ENCODE measurements at regions not wholly inside any gene's neighbourhood (a gene's known extent, or its start where the extent isn't known, plus 50 kb on each side); places are given as distances from the start of the nearest gene placed in this dataset.
A peak's percentile ranks its signal among the peaks of the same experiment; 100 is the strongest.

GRCh38 chr2:217691920-217692666 is 310.7 kb downstream of the TNS1 start:
- Histone ChIP-seq H3K27me3 (no peaks in the 10 kb centered on the region), H3K27ac (no peak overlapping the region), H3K9me3 (ENCODE audit: low read depth) (no peaks in the 10 kb centered on the region), H3K4me3 (no peak overlapping the region), H3K36me3 (no peaks in the 10 kb centered on the region), H3K4me1 (ENCODE audit: low read depth) (no peaks in the 10 kb centered on the region)
- DNase-seq (ENCODE audit: low read depth in 1 of 2, low spot score in 1 of 2) = peak in 1 of 2 donors; percentile 25
- no peak for TF ChIP-seq CTCF (IDR thresholded peaks at IDR 0.05; ENCODE audit: low read depth, low read length)

DNA sequence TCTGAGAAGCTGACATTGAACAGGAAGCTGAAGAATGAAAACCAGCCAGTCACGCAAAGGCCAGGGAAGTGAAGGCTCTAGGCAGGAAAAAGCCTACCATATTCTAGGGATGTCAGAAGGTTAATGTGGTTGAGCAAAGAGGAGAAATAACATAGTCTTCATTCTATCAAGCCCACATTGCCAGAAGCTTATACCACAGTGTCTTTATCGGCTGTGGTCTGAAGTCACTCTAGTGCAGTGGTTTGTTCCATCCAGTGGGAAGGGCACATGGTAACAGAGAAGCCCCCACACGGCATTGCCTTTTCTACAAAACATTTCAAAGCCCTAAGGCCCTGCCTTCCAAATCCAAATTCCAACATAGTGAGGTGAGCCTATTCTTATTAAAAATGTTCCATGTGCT is 311.3 kb downstream of the TNS1 start:
- no peaks in the 10 kb centered on the region for H3K9me3 ChIP-seq (ENCODE audit: low read depth)
- no peaks in the 10 kb centered on the region for H3K27me3 ChIP-seq
- no peak for TF ChIP-seq CTCF (IDR thresholded peaks at IDR 0.05; ENCODE audit: low read depth, low read length)
- no peak overlapping the region for H3K4me3 ChIP-seq
- DNase-seq (ENCODE audit: low read depth in 1 of 2, low spot score in 1 of 2) = no peak
- no peak overlapping the region for H3K27ac ChIP-seq
- no peaks in the 10 kb centered on the region for H3K4me1 ChIP-seq (ENCODE audit: low read depth)
- no peaks in the 10 kb centered on the region for H3K36me3 ChIP-seq

GRCh38 chr2:217689053-217689452 is 313.7 kb downstream of the TNS1 start:
- Histone ChIP-seq H3K9me3 (ENCODE audit: low read depth) (no peaks in the 10 kb centered on the region), H3K4me3 (no peak overlapping the region), H3K27ac (no peak overlapping the region), H3K27me3 (no peaks in the 10 kb centered on the region), H3K4me1 (ENCODE audit: low read depth) (no peaks in the 10 kb centered on the region), H3K36me3 (no peaks in the 10 kb centered on the region)
- no peak for TF ChIP-seq CTCF (IDR thresholded peaks at IDR 0.05; ENCODE audit: low read depth, low read length)
- no peak for DNase-seq (ENCODE audit: low read depth in 1 of 2, low spot score in 1 of 2)

DNA sequence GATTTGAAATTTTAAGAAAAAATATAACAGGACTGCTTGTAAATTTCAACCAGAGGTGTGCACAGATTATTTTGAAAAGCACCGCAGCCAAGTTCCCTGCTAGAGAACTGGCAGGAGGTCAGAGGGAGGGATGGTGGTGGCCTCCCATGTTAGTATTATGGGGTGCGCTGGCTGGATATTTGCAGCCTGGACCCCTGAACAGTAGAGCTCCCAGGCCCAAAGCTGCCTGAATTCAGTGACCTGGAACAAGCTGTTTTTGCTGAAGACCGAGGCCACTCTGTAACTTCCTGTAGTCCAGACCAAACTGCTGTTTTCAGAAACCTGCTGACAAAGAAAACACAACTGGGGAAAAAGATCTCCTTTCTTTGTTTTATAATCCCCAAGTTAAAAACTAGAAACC is 314.3 kb downstream of the TNS1 start:
- H3K36me3 ChIP-seq = no peaks in the 10 kb centered on the region
- DNase-seq (ENCODE audit: low read depth in 1 of 2, low spot score in 1 of 2) = no peak

GRCh38 chr2:217687771-217688170 is 315.0 kb downstream of the TNS1 start:
- H3K27me3 ChIP-seq = no peaks in the 10 kb centered on the region
- H3K9me3 ChIP-seq (ENCODE audit: low read depth) = no peaks in the 10 kb centered on the region
- H3K27ac ChIP-seq = no peak overlapping the region
- no peaks in the 10 kb centered on the region for H3K4me1 ChIP-seq (ENCODE audit: low read depth)
- DNase-seq (ENCODE audit: low read depth in 1 of 2, low spot score in 1 of 2) = no peak
- no peak for TF ChIP-seq CTCF (IDR thresholded peaks at IDR 0.05; ENCODE audit: low read depth, low read length)
- H3K4me3 ChIP-seq = no peak overlapping the region
- H3K36me3 ChIP-seq = no peaks in the 10 kb centered on the region

More for the DNA sequence above, 314.3 kb downstream of the TNS1 start:
- H3K27me3 ChIP-seq = no peaks in the 10 kb centered on the region
- no peak overlapping the region for H3K27ac ChIP-seq
- no peak for TF ChIP-seq CTCF (IDR thresholded peaks at IDR 0.05; ENCODE audit: low read depth, low read length)
- no peaks in the 10 kb centered on the region for H3K4me1 ChIP-seq (ENCODE audit: low read depth)
- no peak overlapping the region for H3K4me3 ChIP-seq
- H3K9me3 ChIP-seq (ENCODE audit: low read depth) = no peaks in the 10 kb centered on the region
